Stomach (tissue), 8 donors: ENCODE measurements at regions not wholly inside any gene's neighbourhood (a gene's known extent, or its start where the extent isn't known, plus 50 kb on each side); places are given as distances from the start of the nearest gene placed in this dataset.

Experiments
- DNase-seq, 2 donors: peaks; one replicate each; pipeline versions ENCODE4 v3.0.0 to v3.0.0-alpha.2; 2013 to 2019
- H3K27ac ChIP-seq, 5 donors: fragments of 200-600 bp in 4 of 5; sonication (generic) in 4 of 5; one replicate each; pipeline ENCODE4 v1.5.1; 2013 to 2019; ENCODE audit warnings: mild to moderate bottlenecking in 1 of 5, moderate library complexity in 1 of 5
- H3K27me3 ChIP-seq, 3 donors: fragments of 200-600 bp; sonication (generic); one replicate each; pipeline ENCODE4 v1.5.1; 2017 to 2019; ENCODE audit warnings: mixed run types in 1 of 3
- H3K36me3 ChIP-seq, 4 donors: fragments of 200-600 bp; sonication (generic); 1 replicate in 3 of 4; 2 replicates in 1 of 4; pipeline ENCODE4 v1.5.1; 2016 to 2019
- H3K4me1 ChIP-seq, 4 donors: fragments of 200-600 bp; sonication (generic); one replicate each; pipeline ENCODE4 v1.5.1; 2016 to 2019
- H3K4me3 ChIP-seq, 4 donors: fragments of 200-600 bp; sonication (generic) in 3 of 4; one replicate each; pipeline ENCODE4 v1.5.1; 2016 to 2019; ENCODE audit warnings: mild to moderate bottlenecking in 1 of 4
- H3K9me3 ChIP-seq, 4 donors: fragments of 200-600 bp; sonication (generic); one replicate each; pipeline ENCODE4 v1.5.1; 2016 to 2019
- EP300 ChIP-seq: sonication (generic); formaldehyde crosslinking; IDR thresholded peaks from one replicate; pipeline ENCODE4 v1.6.1; 2017; ENCODE audit warnings: antibody characterized with exemption
- POLR2A ChIP-seq, 4 donors: fragments of 450-650 bp; IDR thresholded peaks; one replicate each; pipeline ENCODE4 v1.6.1; 2016; ENCODE audit warnings: antibody characterized with exemption in 4 of 4, control low read depth in 2 of 4, mild to moderate bottlenecking in 1 of 4, moderate library complexity in 1 of 4
- POLR2AphosphoS5 ChIP-seq, 3 donors: sonication (generic); formaldehyde crosslinking; IDR thresholded peaks; one replicate each; pipeline ENCODE4 v1.6.1; 2016; ENCODE audit warnings: antibody characterized with exemption in 3 of 3
- WGBS, 5 donors: extraction: QIAGEN DNeasy Blood & Tissue Kit in 3 of 5; methylation state at CpG; one replicate each; pipeline versions ENCODE4 v1.1.5 to v1.1.7; 2013 to 2018; 5-methylcytosine and 5-hydroxymethylcytosine counted together
- intact Hi-C: fragments of 100-400 bp; cut with DNase I; formaldehyde crosslinking; loops from one replicate; pipeline ENCODE4 v1.15.1; 2023; ENCODE audit warnings: low total_unique reads
- TF ChIP-seq, protein P1 (sequence below), 7 experiments: fragments of 450-650 bp in 4 of 7; fragments of 200-600 bp in 3 of 7; sonication (generic) in 3 of 7; IDR thresholded peaks; one replicate each; pipeline ENCODE4 v1.5.1; 2016 to 2019; ENCODE audit warnings: antibody characterized with exemption in 7 of 7, control low read depth in 2 of 7, mild to moderate bottlenecking in 1 of 7
- donor health status: healthy with polysubstance abuse.
- donor health status: Bipolar disorder and iron deficiency.
- donor health status: healthy.

DNA sequence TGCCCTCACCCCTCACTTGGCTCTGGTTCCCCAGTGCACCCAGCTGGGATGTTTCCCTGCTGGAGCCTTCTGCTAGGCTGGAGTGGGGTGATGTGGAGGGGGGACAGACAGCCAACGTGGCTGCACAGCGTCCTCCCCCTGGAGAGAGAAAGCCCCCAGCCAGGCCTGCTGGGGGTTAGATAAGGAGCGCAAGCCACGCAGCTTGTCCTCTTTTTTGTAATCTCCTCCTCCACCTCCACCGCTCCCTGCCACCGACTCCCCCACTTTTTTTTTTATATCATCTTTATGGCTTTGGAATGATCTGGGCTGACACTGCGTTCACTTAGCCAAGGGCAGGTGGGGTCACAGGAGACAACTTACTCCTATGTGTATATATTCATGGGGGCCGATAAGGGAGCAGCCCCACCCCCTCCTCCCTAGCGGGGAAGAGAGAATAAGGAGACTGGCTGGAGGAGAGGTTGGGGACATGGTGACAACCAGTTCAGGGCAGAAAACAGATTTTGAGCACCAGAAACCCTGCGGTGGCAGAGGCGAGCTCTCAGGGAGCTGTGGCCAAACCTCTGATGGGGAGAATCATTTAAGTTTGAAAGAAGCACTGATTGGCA is 169.9 kb upstream of the LHX5 start:
- Histone ChIP-seq H3K4me3 (no peak overlapping the region), H3K4me1 (peaks cover 0 to 7% (median 0%) of the 10 kb centered on the region in 4 donors), H3K27ac (no peak overlapping the region), H3K27me3 (peaks cover 0 to 96% (median 40%) of the 10 kb centered on the region in 3 donors), H3K36me3 (no peaks in the 10 kb centered on the region), H3K9me3 (no peaks in the 10 kb centered on the region)
- no peak for DNase-seq
- intact Hi-C loops: no loop called here
- no peak for TF ChIP-seq POLR2AphosphoS5 (IDR thresholded peaks at IDR 0.05)
- TF ChIP-seq, protein P1, sequence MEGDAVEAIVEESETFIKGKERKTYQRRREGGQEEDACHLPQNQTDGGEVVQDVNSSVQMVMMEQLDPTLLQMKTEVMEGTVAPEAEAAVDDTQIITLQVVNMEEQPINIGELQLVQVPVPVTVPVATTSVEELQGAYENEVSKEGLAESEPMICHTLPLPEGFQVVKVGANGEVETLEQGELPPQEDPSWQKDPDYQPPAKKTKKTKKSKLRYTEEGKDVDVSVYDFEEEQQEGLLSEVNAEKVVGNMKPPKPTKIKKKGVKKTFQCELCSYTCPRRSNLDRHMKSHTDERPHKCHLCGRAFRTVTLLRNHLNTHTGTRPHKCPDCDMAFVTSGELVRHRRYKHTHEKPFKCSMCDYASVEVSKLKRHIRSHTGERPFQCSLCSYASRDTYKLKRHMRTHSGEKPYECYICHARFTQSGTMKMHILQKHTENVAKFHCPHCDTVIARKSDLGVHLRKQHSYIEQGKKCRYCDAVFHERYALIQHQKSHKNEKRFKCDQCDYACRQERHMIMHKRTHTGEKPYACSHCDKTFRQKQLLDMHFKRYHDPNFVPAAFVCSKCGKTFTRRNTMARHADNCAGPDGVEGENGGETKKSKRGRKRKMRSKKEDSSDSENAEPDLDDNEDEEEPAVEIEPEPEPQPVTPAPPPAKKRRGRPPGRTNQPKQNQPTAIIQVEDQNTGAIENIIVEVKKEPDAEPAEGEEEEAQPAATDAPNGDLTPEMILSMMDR (IDR thresholded peaks at IDR 0.05): no peak
- no peak for TF ChIP-seq POLR2A (IDR thresholded peaks at IDR 0.05)
- WGBS, 5 donors: 12 to 21% (median 16%) methylated on average over 11 of the region's 11 CpGs

DNA sequence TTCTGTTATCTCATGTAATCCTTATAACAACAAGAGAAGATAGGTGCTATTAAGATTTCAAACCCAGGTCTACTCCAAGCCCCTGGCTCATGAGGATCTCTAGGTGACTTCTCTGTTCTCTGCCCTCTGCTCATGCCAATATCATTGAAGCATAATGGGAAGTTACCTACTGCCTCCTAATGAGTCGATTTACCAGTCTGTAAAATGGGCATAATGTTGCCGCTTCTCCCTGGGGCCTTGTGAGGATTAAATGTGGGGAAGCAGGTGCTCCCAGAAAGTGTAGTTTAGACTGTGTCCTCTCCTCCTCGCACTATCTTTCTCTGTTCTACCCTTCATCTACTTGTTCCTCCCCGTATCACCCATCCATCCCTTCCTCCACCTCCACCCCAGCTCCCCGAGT is 169.2 kb upstream of the LHX5 start:
- Histone ChIP-seq H3K9me3 (no peaks in the 10 kb centered on the region), H3K4me1 (peaks cover 0 to 7% (median 0%) of the 10 kb centered on the region in 4 donors), H3K27ac (no peak overlapping the region), H3K27me3 (peaks cover 0 to 96% (median 34%) of the 10 kb centered on the region in 3 donors), H3K36me3 (no peaks in the 10 kb centered on the region), H3K4me3 (no peak overlapping the region)
- intact Hi-C loops: no loop called here
- 59 to 69% (median 63%) methylated on average over 5 of the region's 5 CpGs for WGBS, 5 donors
- DNase-seq: no peak
- TF ChIP-seq EP300 (no peak), POLR2AphosphoS5 (IDR thresholded peaks at IDR 0.05) (no peak), POLR2A (IDR thresholded peaks at IDR 0.05) (no peak)
- TF ChIP-seq, protein P1 (IDR thresholded peaks at IDR 0.05): no peak

DNA sequence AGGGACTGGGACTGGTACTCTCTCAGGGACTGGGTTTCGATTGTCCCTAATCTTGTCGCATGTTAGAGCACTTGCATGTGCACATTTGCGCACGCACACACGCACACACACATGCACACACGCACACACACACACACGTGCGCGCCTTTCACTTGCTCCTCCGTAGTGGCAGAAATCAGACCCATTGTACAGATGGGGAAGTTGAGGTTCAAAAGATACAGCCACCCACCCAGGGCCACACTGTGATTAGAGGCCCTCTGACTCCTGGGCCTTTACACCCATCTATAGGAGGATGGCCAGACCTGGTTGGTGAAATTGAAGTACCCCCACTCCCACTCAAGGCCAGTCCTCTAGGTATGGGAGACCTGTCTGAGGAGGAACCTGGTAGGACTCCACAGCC is 167.8 kb upstream of the LHX5 start:
- H3K9me3 ChIP-seq: no peaks in the 10 kb centered on the region
- no peak for DNase-seq
- H3K27me3 ChIP-seq: peaks cover 0 to 96% (median 30%) of the 10 kb centered on the region in 3 donors
- intact Hi-C loops: no loop called here
- no peaks in the 10 kb centered on the region for H3K36me3 ChIP-seq
- no peak overlapping the region for H3K27ac ChIP-seq
- H3K4me3 ChIP-seq: no peak overlapping the region
- no peak for TF ChIP-seq POLR2A (IDR thresholded peaks at IDR 0.05)
- TF ChIP-seq POLR2AphosphoS5 (IDR thresholded peaks at IDR 0.05): no peak
- TF ChIP-seq, protein P1 (IDR thresholded peaks at IDR 0.05): no peak
- TF ChIP-seq EP300: no peak
- WGBS, 5 donors: 84 to 93% (median 89%) methylated on average over 10 of the region's 10 CpGs
- peaks cover 0 to 7% (median 0%) of the 10 kb centered on the region in 4 donors for H3K4me1 ChIP-seq

DNA sequence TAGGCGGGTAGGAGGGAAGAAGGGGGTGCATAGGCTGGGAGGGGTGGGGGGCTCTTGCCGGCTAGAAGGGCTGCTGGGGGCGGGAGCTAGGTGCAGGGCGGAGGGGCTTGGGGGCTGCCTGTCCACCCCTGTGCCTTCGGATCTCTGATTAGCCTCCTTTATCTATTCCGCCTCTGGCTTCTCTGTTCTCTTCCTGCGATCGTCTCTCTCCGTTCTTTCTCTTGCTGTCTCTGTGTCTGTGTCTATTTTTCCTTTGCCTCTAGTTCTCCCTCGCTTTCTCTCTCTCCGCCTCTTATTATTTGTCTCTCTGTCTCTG is 166.7 kb upstream of the LHX5 start:
- Histone ChIP-seq H3K4me3 (no peak overlapping the region), H3K27me3 (peaks cover 0 to 91% (median 21%) of the 10 kb centered on the region in 3 donors), H3K4me1 (peaks cover 0 to 7% (median 0%) of the 10 kb centered on the region in 4 donors), H3K36me3 (no peaks in the 10 kb centered on the region), H3K9me3 (no peaks in the 10 kb centered on the region), H3K27ac (no peak overlapping the region)
- intact Hi-C loops: no loop called here
- DNase-seq: no peak
- TF ChIP-seq POLR2AphosphoS5 (IDR thresholded peaks at IDR 0.05) (no peak), EP300 (no peak), POLR2A (IDR thresholded peaks at IDR 0.05) (no peak)
- TF ChIP-seq, protein P1 (IDR thresholded peaks at IDR 0.05): no peak
- 19 to 32% (median 21%) methylated on average over 8 to 11 of the region's 11 CpGs for WGBS, 5 donors
